ENCODE measurements at regions not wholly inside any gene's neighbourhood (a gene's known extent, or its start where the extent isn't known, plus 50 kb on each side); places are given as distances from the start of the nearest gene placed in this dataset.

DNA sequence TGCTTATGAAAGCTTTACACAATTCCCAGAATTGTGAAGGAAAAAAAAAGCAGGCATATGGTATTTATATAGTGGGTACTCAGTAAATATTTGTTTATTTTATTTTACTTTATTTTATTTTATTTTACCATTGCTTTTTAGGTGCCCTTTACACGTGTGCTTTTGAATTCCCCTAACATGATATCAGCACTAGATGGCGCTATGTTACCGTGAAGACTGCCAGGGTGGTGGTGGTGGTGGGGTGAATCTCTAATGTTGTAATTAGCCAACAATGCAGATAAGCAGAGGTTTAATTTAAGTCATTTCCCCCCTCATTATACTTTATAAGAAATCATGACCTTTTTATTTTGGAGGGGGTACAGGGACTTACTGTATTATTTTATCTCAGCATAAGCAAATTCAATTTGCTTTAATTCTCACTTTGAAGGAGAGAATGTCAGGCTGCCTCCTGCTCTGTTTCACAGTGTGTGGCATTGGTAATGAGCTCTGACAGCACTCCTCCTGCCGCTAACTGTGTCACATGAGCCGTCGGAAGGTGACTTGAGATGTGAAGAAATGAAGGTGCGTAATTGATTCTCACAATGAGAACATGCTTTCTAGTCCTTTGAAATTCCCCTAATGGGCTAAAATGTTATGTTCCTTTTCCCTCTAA, 165.6 kb downstream of the YTHDC2 start:
- TF ChIP-seq, protein P1, sequence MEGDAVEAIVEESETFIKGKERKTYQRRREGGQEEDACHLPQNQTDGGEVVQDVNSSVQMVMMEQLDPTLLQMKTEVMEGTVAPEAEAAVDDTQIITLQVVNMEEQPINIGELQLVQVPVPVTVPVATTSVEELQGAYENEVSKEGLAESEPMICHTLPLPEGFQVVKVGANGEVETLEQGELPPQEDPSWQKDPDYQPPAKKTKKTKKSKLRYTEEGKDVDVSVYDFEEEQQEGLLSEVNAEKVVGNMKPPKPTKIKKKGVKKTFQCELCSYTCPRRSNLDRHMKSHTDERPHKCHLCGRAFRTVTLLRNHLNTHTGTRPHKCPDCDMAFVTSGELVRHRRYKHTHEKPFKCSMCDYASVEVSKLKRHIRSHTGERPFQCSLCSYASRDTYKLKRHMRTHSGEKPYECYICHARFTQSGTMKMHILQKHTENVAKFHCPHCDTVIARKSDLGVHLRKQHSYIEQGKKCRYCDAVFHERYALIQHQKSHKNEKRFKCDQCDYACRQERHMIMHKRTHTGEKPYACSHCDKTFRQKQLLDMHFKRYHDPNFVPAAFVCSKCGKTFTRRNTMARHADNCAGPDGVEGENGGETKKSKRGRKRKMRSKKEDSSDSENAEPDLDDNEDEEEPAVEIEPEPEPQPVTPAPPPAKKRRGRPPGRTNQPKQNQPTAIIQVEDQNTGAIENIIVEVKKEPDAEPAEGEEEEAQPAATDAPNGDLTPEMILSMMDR (IDR thresholded peaks at IDR 0.05; ENCODE audit: insufficient read depth, low read length, poor library complexity, severe bottlenecking) = peak; percentile 34
- no peak for TF ChIP-seq EZH2phosphoT487 (conservative IDR thresholded peaks at IDR 0.05; ENCODE audit: low read length)

Measured in SU-DHL-6 (cell line).